Erythroblast (primary cell): ENCODE measurements at regions not wholly inside any gene's neighbourhood (a gene's known extent, or its start where the extent isn't known, plus 50 kb on each side); places are given as distances from the start of the nearest gene placed in this dataset.

ENCODE experiments used
- DNase-seq, 2 experiments: peaks; one replicate each; lab custom pipeline; 2025; lab: John Stamatoyannopoulos, UW
- GATA1 ChIP-seq: IDR thresholded peaks from 2 replicates; pipeline ENCODE4 v1.6.1; 2011; ENCODE audit warnings: low read depth, mild to moderate bottlenecking, control low read depth, low read length, moderate library complexity
- POLR2A ChIP-seq: IDR thresholded peaks from 2 replicates; pipeline ENCODE4 v1.6.1; 2011; ENCODE audit warnings: mild to moderate bottlenecking, low read length

- no peak for TF ChIP-seq GATA1
- no peak for TF ChIP-seq POLR2A
- DNase-seq: no peak
Measured at GRCh38 chr5:96340357-96340756, 92.7 kb downstream of the PCSK1 start.

GRCh38 chr5:96339862-96340261, 93.2 kb downstream of the PCSK1 start:
- DNase-seq: peak; percentile 55 to 62
- no peak for TF ChIP-seq GATA1
- TF ChIP-seq POLR2A: no peak

GRCh38 chr5:96338624-96339415, 94.2 kb downstream of the PCSK1 start:
- DNase-seq: peak; percentile 49 to 75
- no peak for TF ChIP-seq POLR2A

- TF ChIP-seq GATA1: no peak
- TF ChIP-seq POLR2A: no peak
- no peak for DNase-seq
Measured at GRCh38 chr5:96338091-96338490, 95.0 kb downstream of the PCSK1 start.

- no peak for DNase-seq
- no peak for TF ChIP-seq POLR2A
- no peak for TF ChIP-seq GATA1
Measured at GRCh38 chr5:96337048-96337781, 95.8 kb downstream of the PCSK1 start.

GRCh38 chr5:96336351-96336985, 96.6 kb downstream of the PCSK1 start:
- peak; percentile 83 to 90 for DNase-seq
- TF ChIP-seq POLR2A (no peak), GATA1 (no peak)

- TF ChIP-seq POLR2A: no peak
- no peak for TF ChIP-seq GATA1
- no peak for DNase-seq
Measured at GRCh38 chr5:96335873-96336272, 97.2 kb downstream of the PCSK1 start.

- DNase-seq: no peak
- TF ChIP-seq POLR2A (no peak), GATA1 (no peak)
Measured at GRCh38 chr5:96333391-96333790, 99.7 kb downstream of the PCSK1 start.

GRCh38 chr5:96332535-96333366, 100.3 kb downstream of the PCSK1 start:
- no peak for DNase-seq
- TF ChIP-seq POLR2A (no peak), GATA1 (no peak)

GRCh38 chr5:96331681-96332361, 101.2 kb downstream of the PCSK1 start:
- DNase-seq: no peak
- TF ChIP-seq POLR2A (no peak), GATA1 (no peak)

- no peak for DNase-seq
- TF ChIP-seq POLR2A (no peak), GATA1 (no peak)
Measured at GRCh38 chr5:96331210-96331609, 101.8 kb downstream of the PCSK1 start.

GRCh38 chr5:96330530-96331140, 102.4 kb downstream of the PCSK1 start:
- TF ChIP-seq GATA1: no peak
- TF ChIP-seq POLR2A: no peak
- no peak for DNase-seq
